ENCODE measurements at regions not wholly inside any gene's neighbourhood (a gene's known extent, or its start where the extent isn't known, plus 50 kb on each side); places are given as distances from the start of the nearest gene placed in this dataset.

- Histone ChIP-seq H3K4me2 (replicated peaks; ENCODE audit: extremely low read depth, low read length, poor library complexity, severe bottlenecking) (no peak overlapping the region), H3K4me3 (replicated peaks in 1 of 3; ENCODE audit: low read depth in 2 of 3, low read length in 3 of 3) (no peak overlapping the region), H3K79me2 (ENCODE audit: insufficient read depth, low read length) (no peaks in the 10 kb centered on the region), H3K4me1 (ENCODE audit: control insufficient read depth in 1 of 2, insufficient read depth in 2 of 2, low read length in 2 of 2) (no peaks in the 10 kb centered on the region), H3K27me3 (ENCODE audit: control insufficient read depth in 2 of 2, insufficient read depth in 2 of 2, low read length in 2 of 2) (no peaks in the 10 kb centered on the region), H2AFZ (ENCODE audit: insufficient read depth, low read depth, low read length, poor library complexity, severe bottlenecking) (no peak overlapping the region), H4K20me1 (ENCODE audit: insufficient read depth, low read length) (no peaks in the 10 kb centered on the region), H3K36me3 (replicated peaks in 1 of 2; ENCODE audit: control insufficient read depth in 1 of 2, insufficient read depth in 2 of 2, low read length in 2 of 2) (no peaks in the 10 kb centered on the region), H3K9ac (ENCODE audit: insufficient read depth, low read length, poor library complexity, severe bottlenecking) (no peak overlapping the region), H3K27ac (ENCODE audit: low read depth in 1 of 2, low read length in 2 of 2) (no peak overlapping the region), H3K9me3 (replicated peaks in 1 of 2; ENCODE audit: control insufficient read depth in 1 of 2, insufficient read depth in 1 of 2, low read length in 2 of 2) (no peaks in the 10 kb centered on the region)
- Mint-ChIP-seq H3K27me3 (ENCODE audit: low read depth in 3 of 3) (no peaks in the 10 kb centered on the region), H3K36me3 (no peaks in the 10 kb centered on the region), H3K4me3 (no peak overlapping the region), H3K27ac (no peak overlapping the region), H3K9me3 (peaks cover 0 to 14% (median 0%) of the 10 kb centered on the region in 7 donors), H3K4me1 (no peaks in the 10 kb centered on the region)
- WGBS (ENCODE audit: insufficient coverage) = no CpG with 5 or more reads among the region's 1 CpG
- no peak for TF ChIP-seq CTCF (IDR thresholded peaks at IDR 0.05)
- no peak for DNase-seq
- intact Hi-C loops (cut with micrococcal nuclease) = no loop called here
Observed at GRCh38 chrX:36445566-36445965, 526.0 kb downstream of the CFAP47 start.

DNA sequence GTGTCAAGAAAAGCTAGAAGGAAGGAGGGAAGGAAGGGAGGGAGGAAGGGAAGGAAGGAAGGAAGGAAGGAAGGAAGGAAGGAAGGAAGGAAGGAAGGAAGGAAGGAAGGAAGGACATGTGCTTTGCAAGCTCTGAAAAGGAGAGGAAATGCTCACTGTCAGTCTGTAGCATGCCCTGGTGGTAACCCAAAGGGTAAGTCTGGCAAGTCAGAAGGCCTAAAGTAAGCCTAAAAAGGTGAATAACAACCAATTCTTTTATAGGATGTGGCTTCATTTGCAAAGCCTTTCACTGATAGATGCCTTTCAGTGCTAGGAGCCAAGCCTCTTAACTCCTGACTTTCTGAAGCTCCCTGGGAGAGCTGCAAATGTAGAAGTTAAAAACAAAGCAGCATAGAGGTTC lies 542.6 kb downstream of the CFAP47 start:
- Histone ChIP-seq H3K79me2 (ENCODE audit: insufficient read depth, low read length) (no peaks in the 10 kb centered on the region), H3K4me2 (replicated peaks; ENCODE audit: extremely low read depth, low read length, poor library complexity, severe bottlenecking) (no peak overlapping the region), H3K4me1 (ENCODE audit: control insufficient read depth in 1 of 2, insufficient read depth in 2 of 2, low read length in 2 of 2) (no peaks in the 10 kb centered on the region), H3K4me3 (replicated peaks in 1 of 3; ENCODE audit: low read depth in 2 of 3, low read length in 3 of 3) (no peak overlapping the region), H3K27me3 (ENCODE audit: control insufficient read depth in 2 of 2, insufficient read depth in 2 of 2, low read length in 2 of 2) (no peaks in the 10 kb centered on the region), H3K9ac (ENCODE audit: insufficient read depth, low read length, poor library complexity, severe bottlenecking) (no peak overlapping the region), H2AFZ (ENCODE audit: insufficient read depth, low read depth, low read length, poor library complexity, severe bottlenecking) (no peak overlapping the region), H3K27ac (ENCODE audit: low read depth in 1 of 2, low read length in 2 of 2) (no peak overlapping the region), H3K36me3 (replicated peaks in 1 of 2; ENCODE audit: control insufficient read depth in 1 of 2, insufficient read depth in 2 of 2, low read length in 2 of 2) (no peaks in the 10 kb centered on the region), H4K20me1 (ENCODE audit: insufficient read depth, low read length) (no peaks in the 10 kb centered on the region), H3K9me3 (replicated peaks in 1 of 2; ENCODE audit: control insufficient read depth in 1 of 2, insufficient read depth in 1 of 2, low read length in 2 of 2) (no peaks in the 10 kb centered on the region)
- Mint-ChIP-seq H3K4me3 (no peak overlapping the region), H3K4me1 (no peaks in the 10 kb centered on the region), H3K36me3 (no peaks in the 10 kb centered on the region), H3K27me3 (ENCODE audit: low read depth in 3 of 3) (peaks cover 0 to 1% (median 0%) of the 10 kb centered on the region in 3 donors), H3K9me3 (peaks cover 0 to 6% (median 2%) of the 10 kb centered on the region in 7 donors), H3K27ac (no peak overlapping the region)
- no peak for DNase-seq
- intact Hi-C loops (cut with micrococcal nuclease) = no loop called here
- TF ChIP-seq CTCF (IDR thresholded peaks at IDR 0.05) = no peak

Data from CD14-positive monocyte (primary cell).